Heart left ventricle (tissue), 16 donors: ENCODE measurements at regions not wholly inside any gene's neighbourhood (a gene's known extent, or its start where the extent isn't known, plus 50 kb on each side); places are given as distances from the start of the nearest gene placed in this dataset.

ENCODE experiments used
- ATAC-seq, 4 donors: fragments of 200-7000 bp; cut with Tn5 transposase; one replicate each; pipeline ENCODE4 v1.9.1; 2020 to 2022; ENCODE audit warnings: moderate library complexity in 4 of 4, mild to moderate bottlenecking in 3 of 4, moderate number of reproducible peaks in 1 of 4
- DNase-seq, 5 donors: peaks; one replicate each; pipeline ENCODE4 v3.0.0-alpha.2; 2020
- H3K27ac ChIP-seq, 12 donors: fragments of 200-600 bp; sonication (generic) in 4 of 12; one replicate each; pipeline versions ENCODE4 v1.5.0 to v1.8.0; 2016 to 2022; ENCODE audit warnings: mild to moderate bottlenecking in 2 of 12
- H3K27me3 ChIP-seq, 9 donors: fragments of 200-600 bp; sonication (generic) in 2 of 9; one replicate each; pipeline versions ENCODE4 v1.5.1 to v1.8.0; 2016 to 2022; ENCODE audit warnings: mild to moderate bottlenecking in 3 of 9
- H3K36me3 ChIP-seq, 9 donors: fragments of 200-600 bp; sonication (generic) in 2 of 9; one replicate each; pipeline versions ENCODE4 v1.5.0 to v1.8.0; 2018 to 2022; ENCODE audit warnings: mild to moderate bottlenecking in 2 of 9
- H3K4me1 ChIP-seq, 12 donors: fragments of 200-600 bp; sonication (generic) in 4 of 12; one replicate each; pipeline versions ENCODE4 v1.5.0 to v1.8.0; 2016 to 2022; ENCODE audit warnings: mild to moderate bottlenecking in 3 of 12
- H3K4me3 ChIP-seq, 12 donors: fragments of 200-600 bp; sonication (generic) in 4 of 12; one replicate each; pipeline versions ENCODE4 v1.5.0 to v1.8.0; 2017 to 2022; ENCODE audit warnings: mild to moderate bottlenecking in 9 of 12, moderate library complexity in 4 of 12
- H3K9me3 ChIP-seq, 12 donors: fragments of 200-600 bp; sonication (generic) in 4 of 12; one replicate each; pipeline versions ENCODE4 v1.5.0 to v1.8.0; 2016 to 2022; ENCODE audit warnings: mild to moderate bottlenecking in 1 of 12
- CTCF ChIP-seq, 12 donors: fragments of 200-600 bp; sonication (generic) in 4 of 12; IDR thresholded peaks; one replicate each; pipeline versions ENCODE4 v1.5.0 to v1.8.0; 2018 to 2022; ENCODE audit warnings: antibody characterized with exemption in 12 of 12, mild to moderate bottlenecking in 5 of 12
- POLR2A ChIP-seq, 2 donors: fragments of 450-650 bp; IDR thresholded peaks; one replicate each; pipeline ENCODE4 v1.6.1; 2017; ENCODE audit warnings: antibody characterized with exemption in 2 of 2, mild to moderate bottlenecking in 2 of 2, moderate library complexity in 2 of 2
- WGBS, 4 donors: extraction: QIAGEN DNeasy Blood & Tissue Kit in 2 of 4; methylation state at CpG; one replicate each; pipeline versions ENCODE4 v1.1.5 to v1.1.7; 2013 to 2018; 5-methylcytosine and 5-hydroxymethylcytosine counted together
- intact Hi-C, 10 donors: fragments of 100-400 bp; cut with DNase I; formaldehyde crosslinking; loops; one replicate each; pipeline versions ENCODE4 v1.11.1 to v1.14.2; 2022
- donor health status: ischemic (EF 13 %, LVEDD 7.1; RV severe dilation, severe dysfunction).
- donor health status: healthy with polysubstance abuse.
- donor health status: DM: no; HTN: yes; CAD: no.
- donor health status: DM: no; HTN: no; CAD: no.
- donor health status: ischemic (EF 25% LVEDD 6.9; RV normal size, moderate dysfunction).
- donor health status: ischemic (EF 25% LVEDD 5.7; RV mildly dilated, moderate dysfunction).
- donor health status: healthy.
- donor health status: DM: yes; HTN: yes; CAD: no.
- donor health status: ischemic (EF 35%, LVEDD 5.7; RV mildly dilated, moderate dysfunction).
- donor health status: nonischemic (EF 11% LVEDD 7.7; RV severe dilation, severe dysfunction).
- donor health status: DM: yes; HTN: yes; CAD: no.
- donor health status: PGD.
- donor health status: ischemic (EF 29% LVEDD 5.4; RV normal size, mild dysfunction).
- donor health status: nonischemic (EF 23%, LVEDD 6.1; RV moderate dilation, normal function).

- Histone ChIP-seq H3K9me3 (no peaks in the 10 kb centered on the region), H3K4me1 (no peaks in the 10 kb centered on the region), H3K36me3 (no peaks in the 10 kb centered on the region), H3K27ac (no peak overlapping the region), H3K4me3 (no peak overlapping the region), H3K27me3 (no peaks in the 10 kb centered on the region)
- TF ChIP-seq CTCF (IDR thresholded peaks at IDR 0.05) (no peak), POLR2A (IDR thresholded peaks at IDR 0.05) (no peak)
- no peak for DNase-seq
- intact Hi-C loops, result no loop called here
- ATAC-seq, result no peak
These were observed 253.3 kb upstream of the RGS18 start for GRCh38 chr1:191904991-191905390.

GRCh38 chr1:191905781-191906180, 252.5 kb upstream of the RGS18 start:
- Histone ChIP-seq H3K36me3 (no peaks in the 10 kb centered on the region), H3K4me3 (no peak overlapping the region), H3K4me1 (no peaks in the 10 kb centered on the region), H3K27ac (no peak overlapping the region), H3K9me3 (no peaks in the 10 kb centered on the region), H3K27me3 (no peaks in the 10 kb centered on the region)
- ATAC-seq (no peak), DNase-seq (no peak)
- no peak for TF ChIP-seq POLR2A (IDR thresholded peaks at IDR 0.05)
- no peak for TF ChIP-seq CTCF (IDR thresholded peaks at IDR 0.05)
- 59 to 76% (median 67%) methylated on average over 1 of the region's 1 CpG for WGBS, 4 donors
- intact Hi-C loops, result no loop called here

GRCh38 chr1:191907121-191907520, 251.1 kb upstream of the RGS18 start:
- ATAC-seq, result no peak
- WGBS, 4 donors, result 67 to 75% (median 74%) methylated on average over 2 of the region's 2 CpGs
- DNase-seq, result no peak
- Histone ChIP-seq H3K27ac (no peak overlapping the region), H3K27me3 (no peaks in the 10 kb centered on the region), H3K36me3 (no peaks in the 10 kb centered on the region), H3K4me3 (no peak overlapping the region), H3K4me1 (no peaks in the 10 kb centered on the region), H3K9me3 (no peaks in the 10 kb centered on the region)
- TF ChIP-seq CTCF (IDR thresholded peaks at IDR 0.05), result no peak
- no peak for TF ChIP-seq POLR2A (IDR thresholded peaks at IDR 0.05)
- intact Hi-C loops, result no loop called here

- no peak for TF ChIP-seq CTCF (IDR thresholded peaks at IDR 0.05)
- no peak for TF ChIP-seq POLR2A (IDR thresholded peaks at IDR 0.05)
- Histone ChIP-seq H3K4me1 (no peaks in the 10 kb centered on the region), H3K27ac (no peak overlapping the region), H3K27me3 (no peaks in the 10 kb centered on the region), H3K9me3 (no peaks in the 10 kb centered on the region), H3K4me3 (no peak overlapping the region), H3K36me3 (no peaks in the 10 kb centered on the region)
- DNase-seq (no peak), ATAC-seq (no peak)
- WGBS, 4 donors, result 67 to 77% (median 74%) methylated on average over 2 of the region's 2 CpGs
- intact Hi-C loops, result no loop called here
These were observed 248.0 kb upstream of the RGS18 start for GRCh38 chr1:191910245-191910644.
